ENCODE measurements at regions not wholly inside any gene's neighbourhood (a gene's known extent, or its start where the extent isn't known, plus 50 kb on each side); places are given as distances from the start of the nearest gene placed in this dataset.

DNA sequence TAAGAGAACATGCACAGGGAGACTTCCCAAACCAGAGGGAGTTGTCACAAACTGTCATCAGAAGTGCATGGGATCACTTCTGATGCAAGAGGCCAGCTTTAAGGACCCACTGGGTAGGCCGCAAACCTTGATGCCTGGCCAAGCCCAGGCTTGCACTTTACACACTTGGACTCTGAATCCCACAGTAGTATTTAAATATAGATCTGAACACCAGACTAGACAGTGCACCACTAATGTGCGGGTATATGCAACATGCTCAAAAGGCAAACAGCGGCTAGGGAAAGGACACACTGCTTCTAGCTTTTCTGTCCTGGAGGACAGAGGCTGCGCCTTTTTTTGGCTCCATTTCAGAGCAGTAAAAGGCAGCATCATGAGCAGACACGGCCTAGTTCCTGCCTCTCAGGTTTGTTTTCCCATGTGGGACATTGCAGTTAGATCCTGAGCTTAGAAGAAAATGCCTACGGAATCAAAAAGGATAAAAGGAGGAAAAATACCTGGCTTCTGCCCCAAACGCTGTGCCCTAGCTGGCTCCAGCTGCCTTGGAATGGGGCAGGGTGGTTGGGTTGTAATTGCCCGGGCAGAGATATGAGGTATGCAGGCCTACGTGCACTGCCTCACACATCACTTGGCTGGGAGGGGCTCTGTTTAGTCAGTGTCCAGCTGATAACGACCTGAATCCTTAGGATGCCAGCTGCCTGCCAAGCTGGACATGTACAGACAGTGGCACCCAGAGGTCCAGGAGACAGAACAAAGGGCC lies 84.5 kb upstream of the EGLN3 start (continued):
- TF ChIP-seq, protein P1, sequence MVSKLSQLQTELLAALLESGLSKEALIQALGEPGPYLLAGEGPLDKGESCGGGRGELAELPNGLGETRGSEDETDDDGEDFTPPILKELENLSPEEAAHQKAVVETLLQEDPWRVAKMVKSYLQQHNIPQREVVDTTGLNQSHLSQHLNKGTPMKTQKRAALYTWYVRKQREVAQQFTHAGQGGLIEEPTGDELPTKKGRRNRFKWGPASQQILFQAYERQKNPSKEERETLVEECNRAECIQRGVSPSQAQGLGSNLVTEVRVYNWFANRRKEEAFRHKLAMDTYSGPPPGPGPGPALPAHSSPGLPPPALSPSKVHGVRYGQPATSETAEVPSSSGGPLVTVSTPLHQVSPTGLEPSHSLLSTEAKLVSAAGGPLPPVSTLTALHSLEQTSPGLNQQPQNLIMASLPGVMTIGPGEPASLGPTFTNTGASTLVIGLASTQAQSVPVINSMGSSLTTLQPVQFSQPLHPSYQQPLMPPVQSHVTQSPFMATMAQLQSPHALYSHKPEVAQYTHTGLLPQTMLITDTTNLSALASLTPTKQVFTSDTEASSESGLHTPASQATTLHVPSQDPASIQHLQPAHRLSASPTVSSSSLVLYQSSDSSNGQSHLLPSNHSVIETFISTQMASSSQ (IDR thresholded peaks at IDR 0.05; ENCODE audit: low read depth) = peak; percentile 45; the same call in 1 of the 2 replicates
- TF ChIP-seq, protein P1 (CRISPR knock-in tag; IDR thresholded peaks at IDR 0.05; ENCODE audit: borderline replicate concordance) = peak; percentile 31; the same call in 1 of the 2 replicates
- TF ChIP-seq, protein P2, sequence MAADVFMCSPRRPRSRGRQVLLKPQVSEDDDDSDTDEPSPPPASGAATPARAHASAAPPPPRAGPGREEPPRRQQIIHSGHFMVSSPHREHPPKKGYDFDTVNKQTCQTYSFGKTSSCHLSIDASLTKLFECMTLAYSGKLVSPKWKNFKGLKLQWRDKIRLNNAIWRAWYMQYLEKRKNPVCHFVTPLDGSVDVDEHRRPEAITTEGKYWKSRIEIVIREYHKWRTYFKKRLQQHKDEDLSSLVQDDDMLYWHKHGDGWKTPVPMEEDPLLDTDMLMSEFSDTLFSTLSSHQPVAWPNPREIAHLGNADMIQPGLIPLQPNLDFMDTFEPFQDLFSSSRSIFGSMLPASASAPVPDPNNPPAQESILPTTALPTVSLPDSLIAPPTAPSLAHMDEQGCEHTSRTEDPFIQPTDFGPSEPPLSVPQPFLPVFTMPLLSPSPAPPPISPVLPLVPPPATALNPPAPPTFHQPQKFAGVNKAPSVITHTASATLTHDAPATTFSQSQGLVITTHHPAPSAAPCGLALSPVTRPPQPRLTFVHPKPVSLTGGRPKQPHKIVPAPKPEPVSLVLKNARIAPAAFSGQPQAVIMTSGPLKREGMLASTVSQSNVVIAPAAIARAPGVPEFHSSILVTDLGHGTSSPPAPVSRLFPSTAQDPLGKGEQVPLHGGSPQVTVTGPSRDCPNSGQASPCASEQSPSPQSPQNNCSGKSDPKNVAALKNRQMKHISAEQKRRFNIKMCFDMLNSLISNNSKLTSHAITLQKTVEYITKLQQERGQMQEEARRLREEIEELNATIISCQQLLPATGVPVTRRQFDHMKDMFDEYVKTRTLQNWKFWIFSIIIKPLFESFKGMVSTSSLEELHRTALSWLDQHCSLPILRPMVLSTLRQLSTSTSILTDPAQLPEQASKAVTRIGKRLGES (CRISPR knock-in tag; IDR thresholded peaks at IDR 0.05; ENCODE audit: borderline replicate concordance) = no peak
- TF ChIP-seq CEBPG (CRISPR knock-in tag; IDR thresholded peaks at IDR 0.05) (peak; percentile 99), ZNF343 (CRISPR knock-in tag; IDR thresholded peaks at IDR 0.05) (no peak), XRCC5 (optimal IDR thresholded peaks at IDR 0.05; ENCODE audit: low read length) (peak; percentile 63), RCOR2 (CRISPR knock-in tag; IDR thresholded peaks at IDR 0.05) (peak; percentile 87), FOSL2 (CRISPR knock-in tag; IDR thresholded peaks at IDR 0.05) (peak; percentile 89), SRF (IDR thresholded peaks at IDR 0.05; ENCODE audit: low read depth, low read length) (no peak), ZNF660 (CRISPR knock-in tag; IDR thresholded peaks at IDR 0.05; ENCODE audit: borderline replicate concordance, low read depth) (no peak), MEIS1 (CRISPR knock-in tag; IDR thresholded peaks at IDR 0.05; ENCODE audit: borderline replicate concordance) (0 out of 2 replicates have a peak, but pooled peaks have one; percentile 18), MTA1 (CRISPR knock-in tag; IDR thresholded peaks at IDR 0.05; ENCODE audit: borderline replicate concordance) (peak; percentile 96), ZNF263 (CRISPR knock-in tag; IDR thresholded peaks at IDR 0.05) (peak; percentile 22; the same call in 1 of the 2 replicates), HOXD1 (CRISPR knock-in tag; IDR thresholded peaks at IDR 0.05) (peak; percentile 27; the same call in 1 of the 2 replicates), TP53 (CRISPR knock-in tag; conservative IDR thresholded peaks at IDR 0.05) (peak; percentile 80; the same call in 1 of the 2 replicates)
- TF ChIP-seq, protein P3, sequence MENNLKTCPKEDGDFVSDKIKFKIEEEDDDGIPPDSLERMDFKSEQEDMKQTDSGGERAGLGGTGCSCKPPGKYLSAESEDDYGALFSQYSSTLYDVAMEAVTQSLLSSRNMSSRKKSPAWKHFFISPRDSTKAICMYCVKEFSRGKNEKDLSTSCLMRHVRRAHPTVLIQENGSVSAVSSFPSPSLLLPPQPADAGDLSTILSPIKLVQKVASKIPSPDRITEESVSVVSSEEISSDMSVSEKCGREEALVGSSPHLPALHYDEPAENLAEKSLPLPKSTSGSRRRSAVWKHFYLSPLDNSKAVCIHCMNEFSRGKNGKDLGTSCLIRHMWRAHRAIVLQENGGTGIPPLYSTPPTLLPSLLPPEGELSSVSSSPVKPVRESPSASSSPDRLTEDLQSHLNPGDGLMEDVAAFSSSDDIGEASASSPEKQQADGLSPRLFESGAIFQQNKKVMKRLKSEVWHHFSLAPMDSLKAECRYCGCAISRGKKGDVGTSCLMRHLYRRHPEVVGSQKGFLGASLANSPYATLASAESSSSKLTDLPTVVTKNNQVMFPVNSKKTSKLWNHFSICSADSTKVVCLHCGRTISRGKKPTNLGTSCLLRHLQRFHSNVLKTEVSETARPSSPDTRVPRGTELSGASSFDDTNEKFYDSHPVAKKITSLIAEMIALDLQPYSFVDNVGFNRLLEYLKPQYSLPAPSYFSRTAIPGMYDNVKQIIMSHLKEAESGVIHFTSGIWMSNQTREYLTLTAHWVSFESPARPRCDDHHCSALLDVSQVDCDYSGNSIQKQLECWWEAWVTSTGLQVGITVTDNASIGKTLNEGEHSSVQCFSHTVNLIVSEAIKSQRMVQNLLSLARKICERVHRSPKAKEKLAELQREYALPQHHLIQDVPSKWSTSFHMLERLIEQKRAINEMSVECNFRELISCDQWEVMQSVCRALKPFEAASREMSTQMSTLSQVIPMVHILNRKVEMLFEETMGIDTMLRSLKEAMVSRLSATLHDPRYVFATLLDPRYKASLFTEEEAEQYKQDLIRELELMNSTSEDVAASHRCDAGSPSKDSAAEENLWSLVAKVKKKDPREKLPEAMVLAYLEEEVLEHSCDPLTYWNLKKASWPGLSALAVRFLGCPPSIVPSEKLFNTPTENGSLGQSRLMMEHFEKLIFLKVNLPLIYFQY (CRISPR knock-in tag; IDR thresholded peaks at IDR 0.05; ENCODE audit: borderline replicate concordance) = peak; percentile 74
- TF ChIP-seq, protein P4, sequence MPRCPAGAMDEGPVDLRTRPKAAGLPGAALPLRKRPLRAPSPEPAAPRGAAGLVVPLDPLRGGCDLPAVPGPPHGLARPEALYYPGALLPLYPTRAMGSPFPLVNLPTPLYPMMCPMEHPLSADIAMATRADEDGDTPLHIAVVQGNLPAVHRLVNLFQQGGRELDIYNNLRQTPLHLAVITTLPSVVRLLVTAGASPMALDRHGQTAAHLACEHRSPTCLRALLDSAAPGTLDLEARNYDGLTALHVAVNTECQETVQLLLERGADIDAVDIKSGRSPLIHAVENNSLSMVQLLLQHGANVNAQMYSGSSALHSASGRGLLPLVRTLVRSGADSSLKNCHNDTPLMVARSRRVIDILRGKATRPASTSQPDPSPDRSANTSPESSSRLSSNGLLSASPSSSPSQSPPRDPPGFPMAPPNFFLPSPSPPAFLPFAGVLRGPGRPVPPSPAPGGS (CRISPR knock-in tag; IDR thresholded peaks at IDR 0.05) = peak; percentile 61; the same call in 1 of the 2 replicates

All from HepG2 (cell line).